ENCODE measurements at regions not wholly inside any gene's neighbourhood (a gene's known extent, or its start where the extent isn't known, plus 50 kb on each side); places are given as distances from the start of the nearest gene placed in this dataset.

GRCh38 chr1:232473324-232473723 lies 156.6 kb downstream of the SIPA1L2 start:
- Histone ChIP-seq H3K4me3 (no peak overlapping the region), H3K9me3 (no peaks in the 10 kb centered on the region), H3K27ac (peak overlapping the region in 2 of 4 donors; percentile 15 to 40), H3K36me3 (peaks cover 0 to 79% (median 0%) of the 10 kb centered on the region in 3 donors), H3K27me3 (no peaks in the 10 kb centered on the region), H3K4me1 (peaks cover 0 to 22% (median 2%) of the 10 kb centered on the region in 3 donors)
- 46 to 77% methylated on average over 2 of the region's 2 CpGs for WGBS, 2 donors
- DNase-seq, result no peak
- TF ChIP-seq POLR2A (IDR thresholded peaks at IDR 0.05), result no peak
- TF ChIP-seq, protein P1, sequence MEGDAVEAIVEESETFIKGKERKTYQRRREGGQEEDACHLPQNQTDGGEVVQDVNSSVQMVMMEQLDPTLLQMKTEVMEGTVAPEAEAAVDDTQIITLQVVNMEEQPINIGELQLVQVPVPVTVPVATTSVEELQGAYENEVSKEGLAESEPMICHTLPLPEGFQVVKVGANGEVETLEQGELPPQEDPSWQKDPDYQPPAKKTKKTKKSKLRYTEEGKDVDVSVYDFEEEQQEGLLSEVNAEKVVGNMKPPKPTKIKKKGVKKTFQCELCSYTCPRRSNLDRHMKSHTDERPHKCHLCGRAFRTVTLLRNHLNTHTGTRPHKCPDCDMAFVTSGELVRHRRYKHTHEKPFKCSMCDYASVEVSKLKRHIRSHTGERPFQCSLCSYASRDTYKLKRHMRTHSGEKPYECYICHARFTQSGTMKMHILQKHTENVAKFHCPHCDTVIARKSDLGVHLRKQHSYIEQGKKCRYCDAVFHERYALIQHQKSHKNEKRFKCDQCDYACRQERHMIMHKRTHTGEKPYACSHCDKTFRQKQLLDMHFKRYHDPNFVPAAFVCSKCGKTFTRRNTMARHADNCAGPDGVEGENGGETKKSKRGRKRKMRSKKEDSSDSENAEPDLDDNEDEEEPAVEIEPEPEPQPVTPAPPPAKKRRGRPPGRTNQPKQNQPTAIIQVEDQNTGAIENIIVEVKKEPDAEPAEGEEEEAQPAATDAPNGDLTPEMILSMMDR (IDR thresholded peaks at IDR 0.05), result no peak
- intact Hi-C loops (cut with DNase I), result no loop called here

DNA sequence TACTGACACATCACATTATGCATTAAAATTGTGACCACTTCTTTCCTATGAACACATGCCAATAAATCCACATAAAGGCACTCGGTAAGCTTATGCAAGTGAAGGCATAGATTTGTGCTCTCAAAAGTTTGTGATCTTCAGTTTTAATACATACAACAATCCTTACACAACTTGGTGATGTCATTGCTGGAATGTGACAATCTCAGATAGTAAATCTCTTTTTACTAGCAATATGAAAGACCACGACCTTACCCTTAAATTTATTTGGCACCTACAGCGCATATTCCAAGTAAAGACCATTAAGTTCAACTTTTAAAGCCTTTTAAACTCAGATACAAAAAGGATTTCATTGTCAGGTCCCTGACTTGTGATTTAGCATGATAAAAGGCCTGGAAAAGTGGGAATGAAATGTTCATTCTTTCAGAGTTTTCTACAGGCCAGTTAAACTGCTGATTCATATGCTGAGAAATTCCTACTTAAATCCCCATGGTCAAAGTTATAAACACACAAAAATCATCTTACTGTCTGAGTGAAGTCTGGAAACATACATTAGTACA lies 157.4 kb downstream of the SIPA1L2 start:
- Histone ChIP-seq H3K9me3 (no peaks in the 10 kb centered on the region), H3K4me3 (no peak overlapping the region), H3K4me1 (peaks cover 0 to 22% (median 2%) of the 10 kb centered on the region in 3 donors), H3K27me3 (no peaks in the 10 kb centered on the region), H3K36me3 (peaks cover 0 to 79% (median 0%) of the 10 kb centered on the region in 3 donors), H3K27ac (peak overlapping the region in 3 of 4 donors; percentile 5 to 40 (median 6))
- WGBS, 2 donors, result 61 to 66% methylated on average over 3 of the region's 3 CpGs
- intact Hi-C loops (cut with DNase I), result no loop called here
- TF ChIP-seq POLR2A (IDR thresholded peaks at IDR 0.05), result no peak
- TF ChIP-seq, protein P1 (IDR thresholded peaks at IDR 0.05), result no peak
- no peak for DNase-seq

- intact Hi-C loops (cut with DNase I), result no loop called here
- Histone ChIP-seq H3K4me3 (no peak overlapping the region), H3K4me1 (peaks cover 0 to 22% (median 0%) of the 10 kb centered on the region in 3 donors), H3K27ac (peak overlapping the region in 2 of 4 donors; percentile 9 to 13), H3K9me3 (no peaks in the 10 kb centered on the region), H3K27me3 (no peaks in the 10 kb centered on the region), H3K36me3 (peaks cover 0 to 84% (median 0%) of the 10 kb centered on the region in 3 donors)
- WGBS, 2 donors, result 26 to 50% methylated on average over 5 of the region's 5 CpGs
- DNase-seq, result no peak
- TF ChIP-seq, protein P1 (IDR thresholded peaks at IDR 0.05), result no peak
- no peak for TF ChIP-seq POLR2A (IDR thresholded peaks at IDR 0.05)
Observed at GRCh38 chr1:232471250-232471649, 158.7 kb downstream of the SIPA1L2 start.

- Histone ChIP-seq H3K36me3 (peaks cover 0 to 84% (median 0%) of the 10 kb centered on the region in 3 donors), H3K4me3 (no peak overlapping the region), H3K27me3 (no peaks in the 10 kb centered on the region), H3K27ac (no peak overlapping the region), H3K4me1 (peaks cover 0 to 22% (median 0%) of the 10 kb centered on the region in 3 donors), H3K9me3 (no peaks in the 10 kb centered on the region)
- WGBS, 2 donors, result 82 to 92% methylated on average over 1 of the region's 1 CpG
- DNase-seq, result no peak
- TF ChIP-seq POLR2A (IDR thresholded peaks at IDR 0.05), result no peak
- TF ChIP-seq, protein P1 (IDR thresholded peaks at IDR 0.05), result no peak
- intact Hi-C loops (cut with DNase I), result no loop called here
Observed at GRCh38 chr1:232470711-232471110, 159.2 kb downstream of the SIPA1L2 start.

- TF ChIP-seq, protein P1 (IDR thresholded peaks at IDR 0.05), result no peak
- TF ChIP-seq POLR2A (IDR thresholded peaks at IDR 0.05), result no peak
- intact Hi-C loops (cut with DNase I), result no loop called here
- H3K36me3 ChIP-seq, result peaks cover 0 to 92% (median 0%) of the 10 kb centered on the region in 3 donors
- no peak for DNase-seq
- peaks cover 0 to 19% (median 0%) of the 10 kb centered on the region in 3 donors for H3K4me1 ChIP-seq
- 90 to 95% methylated on average over 3 of the region's 3 CpGs for WGBS, 2 donors
- H3K9me3 ChIP-seq, result no peaks in the 10 kb centered on the region
- H3K4me3 ChIP-seq, result no peak overlapping the region
- H3K27ac ChIP-seq, result no peak overlapping the region
- H3K27me3 ChIP-seq, result no peaks in the 10 kb centered on the region
Observed at GRCh38 chr1:232468249-232468648, 161.7 kb downstream of the SIPA1L2 start.
